Muscle of back (tissue), 3 donors: ENCODE measurements at regions not wholly inside any gene's neighbourhood (a gene's known extent, or its start where the extent isn't known, plus 50 kb on each side); places are given as distances from the start of the nearest gene placed in this dataset.

Experiments used
- DNase-seq, 3 donors: peaks; one replicate each; pipeline versions ENCODE4 v3.0.0 to v3.0.0-alpha.2; 2013

GRCh38 chr6:43909474-43910148 is 139.6 kb downstream of the VEGFA start:
- DNase-seq = no peak

DNA sequence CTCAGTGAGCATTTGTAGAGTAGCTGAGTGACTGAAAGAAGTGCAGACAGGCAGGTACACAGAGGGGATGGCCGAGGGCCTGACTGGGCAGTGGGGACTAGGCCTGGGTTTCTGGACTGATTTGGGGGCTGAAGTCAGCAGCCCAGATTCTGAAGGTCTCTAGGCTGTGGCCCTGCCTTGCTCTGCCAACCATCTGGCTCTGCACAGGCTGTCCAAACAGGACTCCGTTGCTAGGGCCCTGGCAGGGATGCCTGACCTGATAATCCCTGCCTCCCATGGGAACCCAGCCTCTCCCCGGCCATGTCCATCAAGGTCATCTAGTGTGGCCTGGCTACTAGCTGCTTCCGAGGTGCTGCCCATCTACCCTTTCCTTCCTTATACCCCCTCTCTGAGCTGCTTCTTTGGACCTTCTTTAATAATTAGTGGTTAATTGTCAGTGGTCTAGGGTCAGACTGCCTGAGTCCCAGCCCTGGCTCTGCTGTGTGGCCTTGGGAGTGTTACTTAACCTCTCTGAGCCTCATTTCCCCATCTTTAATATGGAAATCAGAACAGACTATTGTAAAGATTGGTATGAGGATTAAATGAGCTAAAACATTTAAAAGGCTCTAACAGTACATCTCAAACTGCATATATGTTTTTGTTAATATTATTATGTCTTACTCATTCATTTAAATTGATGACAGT is 137.9 kb downstream of the VEGFA start:
- no peak for DNase-seq

- DNase-seq = no peak
These were observed 137.3 kb downstream of the VEGFA start for GRCh38 chr6:43907312-43907711.

GRCh38 chr6:43904311-43905123 is 134.5 kb downstream of the VEGFA start:
- DNase-seq = no peak

DNA sequence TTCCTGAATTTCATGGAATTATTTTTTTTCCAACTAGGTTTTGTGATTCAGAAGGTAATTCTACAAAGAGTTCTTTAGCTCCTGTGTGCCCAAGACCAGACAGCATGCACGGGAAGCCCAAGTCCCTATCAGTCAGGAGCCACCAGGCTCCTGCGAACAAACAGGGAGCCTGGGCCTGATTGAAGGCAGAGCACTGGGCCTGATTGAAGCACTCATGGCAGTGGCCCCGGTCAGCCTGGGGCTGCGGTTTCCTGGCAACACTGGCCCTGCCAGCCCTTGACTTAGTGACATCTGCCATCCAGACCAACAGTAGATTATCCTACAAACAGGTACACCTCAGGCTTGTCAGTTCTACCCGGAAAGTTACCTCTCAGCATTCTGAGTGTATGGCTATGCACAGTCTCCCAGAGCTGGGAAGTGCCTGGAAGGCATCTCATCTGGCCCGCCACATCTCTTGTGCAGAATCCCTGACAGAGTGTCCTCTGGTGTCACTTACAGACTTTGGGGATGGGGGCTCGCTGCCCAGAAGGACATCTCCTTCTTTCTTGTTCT is 133.8 kb downstream of the VEGFA start:
- DNase-seq = no peak

GRCh38 chr6:43901733-43902230 is 131.8 kb downstream of the VEGFA start:
- DNase-seq = no peak

DNA sequence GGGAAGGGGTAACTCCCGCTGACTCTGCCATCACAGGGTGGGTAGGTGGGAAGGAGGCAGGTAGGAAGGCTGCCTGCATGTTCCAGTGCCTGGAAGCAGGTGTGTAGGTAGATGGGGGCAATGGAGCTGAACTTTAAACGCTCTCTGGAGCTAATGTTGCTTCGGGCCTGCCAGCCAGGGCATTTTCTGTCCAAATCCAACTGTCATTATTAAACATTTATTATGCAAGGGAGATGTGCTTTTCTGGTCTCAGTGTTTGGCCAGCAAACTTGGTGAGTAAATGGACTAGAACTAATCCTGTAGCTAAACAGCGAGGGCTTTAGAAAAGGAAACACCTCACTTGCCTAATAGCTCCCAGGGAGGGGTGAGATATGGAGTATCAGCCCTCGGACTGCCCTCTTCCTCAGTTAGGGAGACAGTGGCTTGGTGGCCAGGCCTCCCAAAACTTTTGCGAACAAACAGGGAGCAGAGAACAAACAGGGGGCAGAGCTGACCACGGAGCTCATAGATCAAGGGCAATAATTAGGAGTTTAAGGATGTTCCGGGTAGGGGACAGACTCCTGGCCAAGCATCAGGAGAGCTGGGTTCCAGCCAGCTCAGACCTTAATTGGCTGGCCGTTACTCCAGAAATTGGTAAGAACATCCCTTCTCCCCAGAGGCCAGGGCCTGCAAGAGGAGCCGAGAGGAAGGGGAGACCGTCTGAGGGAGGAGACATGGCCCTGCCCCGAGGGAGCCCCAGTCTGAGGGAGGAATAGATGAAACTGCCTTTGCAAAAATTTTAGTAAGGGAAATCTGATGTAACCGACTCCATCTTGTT is 131.1 kb downstream of the VEGFA start:
- peak in 1 of 3 donors; percentile 51 for DNase-seq

DNA sequence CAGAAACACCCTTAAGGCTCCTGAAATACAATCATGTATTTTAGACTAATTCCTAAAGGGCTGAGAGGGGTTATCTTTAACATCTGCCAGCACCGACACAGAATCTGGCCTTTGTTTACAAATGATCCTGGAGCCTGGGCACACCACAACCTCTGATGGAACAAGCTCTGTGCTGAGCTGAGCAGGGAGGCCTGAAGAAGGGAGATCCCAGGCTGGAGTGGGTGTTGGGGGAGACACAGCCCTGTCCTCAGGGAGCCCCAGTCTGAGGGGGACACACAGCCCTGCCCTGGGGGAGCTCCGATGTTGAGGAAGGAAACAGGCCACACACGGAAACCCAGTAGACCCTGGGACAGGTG is 130.5 kb downstream of the VEGFA start:
- DNase-seq = no peak

DNA sequence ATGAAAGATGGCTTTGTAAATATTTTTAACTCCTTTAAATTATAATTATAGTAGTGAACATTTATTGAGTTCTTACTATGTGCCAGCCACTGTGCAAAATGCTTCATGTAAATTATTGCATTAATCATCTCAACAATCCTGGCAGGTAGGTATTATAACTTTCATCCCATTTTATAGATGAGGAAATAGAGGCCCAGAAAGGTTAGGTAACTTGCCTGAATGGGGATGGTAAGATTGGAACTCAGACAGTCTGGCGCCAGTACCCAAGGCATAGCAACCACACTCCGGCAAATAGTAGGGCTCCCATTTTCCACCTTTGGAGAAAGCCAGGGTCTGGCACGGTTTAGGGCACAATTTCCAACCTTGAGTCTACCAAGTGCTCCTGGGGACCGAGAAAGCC is 129.8 kb downstream of the VEGFA start:
- DNase-seq = no peak

GRCh38 chr6:43898358-43899131 is 128.5 kb downstream of the VEGFA start:
- no peak for DNase-seq

- DNase-seq = no peak
These were observed 127.7 kb downstream of the VEGFA start for GRCh38 chr6:43897571-43898302.

DNA sequence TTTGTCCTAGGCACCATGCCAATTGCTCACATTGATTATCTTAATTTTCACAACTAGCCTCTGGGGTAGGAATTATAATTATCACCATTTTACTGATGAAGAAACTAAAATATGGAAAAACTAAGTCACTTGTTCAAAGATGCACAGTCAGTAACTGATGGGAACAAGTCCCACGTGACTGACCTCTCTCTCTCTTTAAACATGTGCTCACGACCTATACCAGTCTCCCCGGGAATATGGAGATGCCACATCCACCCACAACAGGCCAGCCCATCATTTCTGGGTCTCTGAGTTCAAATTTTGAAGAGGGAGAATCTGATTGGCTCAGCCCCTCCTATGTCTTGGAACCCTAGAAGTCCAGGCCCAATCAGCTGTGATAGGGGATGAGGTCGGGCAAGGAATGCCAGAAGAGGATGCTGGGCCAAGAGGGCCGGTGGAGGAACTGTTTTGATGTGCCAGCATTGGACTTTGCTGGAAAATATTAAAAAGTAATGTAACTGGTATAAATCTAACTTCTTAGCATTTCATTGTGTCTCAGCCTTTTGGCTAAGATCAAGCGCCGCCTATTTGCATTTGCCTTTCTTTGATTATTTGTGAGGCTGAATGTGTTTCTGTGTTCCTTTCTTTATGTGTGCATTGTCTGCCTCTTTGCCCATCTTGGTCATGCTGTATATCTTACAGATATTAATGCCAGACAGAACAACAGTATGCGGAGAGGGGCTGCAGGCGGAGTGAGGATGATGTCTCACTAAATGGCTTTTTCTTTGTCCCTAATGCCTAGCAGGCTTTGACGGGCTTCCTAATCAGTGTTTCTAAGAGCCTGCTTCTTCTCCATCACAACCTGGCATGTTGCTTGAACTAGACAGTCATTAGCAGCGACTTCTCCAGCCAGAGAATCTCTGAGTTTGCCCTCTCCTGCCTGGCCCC is 126.6 kb downstream of the VEGFA start:
- no peak for DNase-seq

- DNase-seq = peak in 2 of 3 donors; percentile 33 to 63
These were observed 125.8 kb downstream of the VEGFA start for GRCh38 chr6:43895656-43896328.

- no peak for DNase-seq
These were observed 123.1 kb downstream of the VEGFA start for GRCh38 chr6:43893073-43893472.

- no peak for DNase-seq
These were observed 121.3 kb downstream of the VEGFA start for GRCh38 chr6:43891072-43891870.

- DNase-seq = no peak
These were observed 120.4 kb downstream of the VEGFA start for GRCh38 chr6:43890197-43891062.
